Fibroblast of lung (primary cell): ENCODE measurements at regions not wholly inside any gene's neighbourhood (a gene's known extent, or its start where the extent isn't known, plus 50 kb on each side); places are given as distances from the start of the nearest gene placed in this dataset.

Experiments
- EZH2 ChIP-seq: IDR thresholded peaks from 2 replicates; pipeline ENCODE4 v1.5.1; 2012; ENCODE audit warnings: low read length, control low read depth, mild to moderate bottlenecking; ENCODE audit errors: missing control alignments
- TF ChIP-seq, protein P1 (sequence below), 2 donors: IDR thresholded peaks in 1 of 2; conservative IDR thresholded peaks in 1 of 2; 1 replicate in 1 of 2; 2 replicates in 1 of 2; pipeline ENCODE4 v1.5.1; 2011 to 2012; ENCODE audit warnings: low read length in 2 of 2, control low read depth in 1 of 2, inconsistent platforms in 1 of 2, low read depth in 1 of 2, mild to moderate bottlenecking in 1 of 2

DNA sequence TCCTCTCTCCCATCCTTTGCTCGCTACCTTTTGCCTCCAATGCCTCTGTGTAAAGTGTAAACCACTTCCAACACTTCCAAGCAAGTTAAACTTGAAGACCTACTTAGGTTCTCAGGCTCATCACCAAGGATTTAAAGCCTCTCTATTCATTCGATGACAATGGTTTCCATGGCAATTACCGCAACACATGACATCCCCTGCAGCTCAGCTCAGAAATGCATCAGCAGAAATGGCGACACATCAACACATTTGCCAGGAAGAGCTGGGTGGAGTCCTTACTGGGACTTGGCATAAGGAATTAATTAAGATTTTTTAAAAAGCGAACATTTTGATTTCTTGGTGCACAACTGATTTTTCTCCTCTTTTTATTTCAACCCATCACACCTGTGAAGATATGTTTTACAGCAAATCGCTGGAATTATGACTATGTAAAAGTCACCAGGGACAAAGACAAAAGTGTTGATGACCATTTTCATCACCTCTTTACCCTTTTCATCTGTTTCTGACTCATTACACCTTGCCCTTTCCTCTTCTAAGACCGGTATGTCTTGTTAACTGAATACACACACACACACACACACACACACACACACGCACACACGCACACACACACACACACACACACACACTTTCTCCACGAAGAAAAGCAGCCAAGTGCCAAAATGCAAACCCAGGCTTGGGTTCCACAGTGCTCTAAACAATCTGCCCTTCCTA, 453.4 kb upstream of the CELF2 start:
- TF ChIP-seq, protein P1, sequence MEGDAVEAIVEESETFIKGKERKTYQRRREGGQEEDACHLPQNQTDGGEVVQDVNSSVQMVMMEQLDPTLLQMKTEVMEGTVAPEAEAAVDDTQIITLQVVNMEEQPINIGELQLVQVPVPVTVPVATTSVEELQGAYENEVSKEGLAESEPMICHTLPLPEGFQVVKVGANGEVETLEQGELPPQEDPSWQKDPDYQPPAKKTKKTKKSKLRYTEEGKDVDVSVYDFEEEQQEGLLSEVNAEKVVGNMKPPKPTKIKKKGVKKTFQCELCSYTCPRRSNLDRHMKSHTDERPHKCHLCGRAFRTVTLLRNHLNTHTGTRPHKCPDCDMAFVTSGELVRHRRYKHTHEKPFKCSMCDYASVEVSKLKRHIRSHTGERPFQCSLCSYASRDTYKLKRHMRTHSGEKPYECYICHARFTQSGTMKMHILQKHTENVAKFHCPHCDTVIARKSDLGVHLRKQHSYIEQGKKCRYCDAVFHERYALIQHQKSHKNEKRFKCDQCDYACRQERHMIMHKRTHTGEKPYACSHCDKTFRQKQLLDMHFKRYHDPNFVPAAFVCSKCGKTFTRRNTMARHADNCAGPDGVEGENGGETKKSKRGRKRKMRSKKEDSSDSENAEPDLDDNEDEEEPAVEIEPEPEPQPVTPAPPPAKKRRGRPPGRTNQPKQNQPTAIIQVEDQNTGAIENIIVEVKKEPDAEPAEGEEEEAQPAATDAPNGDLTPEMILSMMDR (conservative IDR thresholded peaks at IDR 0.05 in 1 of 2, IDR thresholded peaks at IDR 0.05 in 1 of 2; ENCODE audit: low read depth in 1 of 2, low read length in 2 of 2), result no peak
- TF ChIP-seq EZH2, result no peak
